ENCODE measurements at regions not wholly inside any gene's neighbourhood (a gene's known extent, or its start where the extent isn't known, plus 50 kb on each side); places are given as distances from the start of the nearest gene placed in this dataset.

DNA sequence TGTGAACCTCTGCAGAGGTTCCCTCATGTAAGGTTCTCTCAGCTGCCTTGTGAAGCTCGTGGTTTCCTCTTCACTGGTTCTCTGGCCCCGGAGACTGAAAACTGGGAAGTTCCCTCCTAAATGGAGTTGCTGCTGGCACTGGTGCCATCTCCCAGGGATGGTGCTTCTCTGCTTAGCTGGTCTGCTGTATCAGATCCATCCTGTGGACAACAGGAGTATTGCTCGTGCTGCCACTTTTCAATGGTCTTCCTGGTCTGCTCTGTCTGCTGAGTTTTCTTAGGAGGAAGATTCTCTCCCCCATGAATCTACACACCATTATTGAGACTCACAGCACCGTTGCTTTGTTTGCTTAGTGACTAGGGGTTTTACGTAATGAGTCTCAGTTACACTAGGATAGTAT is 247.8 kb downstream of the OTUD1 start:
- Histone ChIP-seq H3K36me3 (ENCODE audit: control insufficient read depth in 2 of 2, extremely low read depth in 1 of 2, insufficient read depth in 2 of 2, low read length in 2 of 2) (no peaks in the 10 kb centered on the region), H4K20me1 (replicated peaks; ENCODE audit: control insufficient read depth, extremely low read depth, insufficient read depth, low read length) (no peaks in the 10 kb centered on the region), H2AFZ (ENCODE audit: low read depth, low read length) (no peak overlapping the region), H3K9ac (replicated peaks; ENCODE audit: extremely low read depth, insufficient read depth, low read length) (no peak overlapping the region), H3K27ac (ENCODE audit: insufficient read depth, low read depth, low read length) (no peak overlapping the region), H3K4me2 (ENCODE audit: insufficient read depth, low read length) (no peak overlapping the region), H3K79me2 (ENCODE audit: control insufficient read depth, insufficient read depth, low read length) (no peaks in the 10 kb centered on the region), H3K9me3 (replicated peaks; ENCODE audit: control insufficient read depth, insufficient read depth, low read length) (peaks cover 3% of the 10 kb centered on the region), H3K4me3 (replicated peaks in 1 of 3; ENCODE audit: insufficient read depth in 1 of 3, low read depth in 1 of 3, low read length in 3 of 3) (no peak overlapping the region), H3K27me3 (ENCODE audit: control insufficient read depth in 2 of 2, insufficient read depth in 2 of 2, low read length in 2 of 2) (no peaks in the 10 kb centered on the region), H3K4me1 (ENCODE audit: control insufficient read depth, extremely low read depth, insufficient read depth, low read length) (no peaks in the 10 kb centered on the region), H3K9me1 (replicated peaks; ENCODE audit: control insufficient read depth, extremely low read depth, insufficient read depth, low read length) (no peaks in the 10 kb centered on the region)
- intact Hi-C loops (cut with micrococcal nuclease) = no loop called here
- no peak for FAIRE-seq
- ChIA-PET POLR2A (no interaction called here), CTCF (no interaction called here)
- TF ChIP-seq MYC (IDR thresholded peaks at IDR 0.05; ENCODE audit: low read depth, low read length) (no peak), POLR2AphosphoS5 (IDR thresholded peaks at IDR 0.05; ENCODE audit: insufficient read depth, low read depth, low read length) (no peak)
- TF ChIP-seq, protein P1, sequence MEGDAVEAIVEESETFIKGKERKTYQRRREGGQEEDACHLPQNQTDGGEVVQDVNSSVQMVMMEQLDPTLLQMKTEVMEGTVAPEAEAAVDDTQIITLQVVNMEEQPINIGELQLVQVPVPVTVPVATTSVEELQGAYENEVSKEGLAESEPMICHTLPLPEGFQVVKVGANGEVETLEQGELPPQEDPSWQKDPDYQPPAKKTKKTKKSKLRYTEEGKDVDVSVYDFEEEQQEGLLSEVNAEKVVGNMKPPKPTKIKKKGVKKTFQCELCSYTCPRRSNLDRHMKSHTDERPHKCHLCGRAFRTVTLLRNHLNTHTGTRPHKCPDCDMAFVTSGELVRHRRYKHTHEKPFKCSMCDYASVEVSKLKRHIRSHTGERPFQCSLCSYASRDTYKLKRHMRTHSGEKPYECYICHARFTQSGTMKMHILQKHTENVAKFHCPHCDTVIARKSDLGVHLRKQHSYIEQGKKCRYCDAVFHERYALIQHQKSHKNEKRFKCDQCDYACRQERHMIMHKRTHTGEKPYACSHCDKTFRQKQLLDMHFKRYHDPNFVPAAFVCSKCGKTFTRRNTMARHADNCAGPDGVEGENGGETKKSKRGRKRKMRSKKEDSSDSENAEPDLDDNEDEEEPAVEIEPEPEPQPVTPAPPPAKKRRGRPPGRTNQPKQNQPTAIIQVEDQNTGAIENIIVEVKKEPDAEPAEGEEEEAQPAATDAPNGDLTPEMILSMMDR (IDR thresholded peaks at IDR 0.05; ENCODE audit: extremely low read depth in 1 of 2, insufficient read depth in 1 of 2, low read depth in 1 of 2, low read length in 2 of 2) = no peak
- dilution Hi-C loops (cut with MboI; ENCODE audit: extremely low pct_ligation_motif_present, low sequenced_read_pairs) = no loop called here
- BruUV-seq (replicated peaks) = no TSS peak
- no peak for DNase-seq (ENCODE audit: low read depth, low spot score)

DNA sequence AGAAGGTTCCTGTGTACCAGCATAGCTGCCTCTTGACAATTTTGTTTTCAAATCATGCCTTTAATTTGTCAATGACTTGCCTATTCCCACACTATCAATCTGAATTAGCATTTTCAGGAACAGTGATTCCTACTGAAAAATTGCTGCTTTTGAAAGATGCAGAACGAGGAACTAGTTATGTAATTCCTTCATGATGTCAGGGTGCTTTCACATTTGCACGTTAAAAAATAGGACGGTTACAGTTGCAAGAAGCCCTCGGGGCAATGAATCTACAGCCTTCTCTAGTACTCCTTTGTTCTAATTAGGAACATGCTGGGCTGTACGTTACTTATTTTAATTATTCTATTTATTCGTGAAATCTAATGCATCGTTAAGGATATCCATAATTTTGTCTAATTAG is 253.9 kb downstream of the OTUD1 start:
- CTCF ChIA-PET = no interaction called here
- Histone ChIP-seq H3K4me1 (ENCODE audit: control insufficient read depth, extremely low read depth, insufficient read depth, low read length) (no peaks in the 10 kb centered on the region), H3K9ac (replicated peaks; ENCODE audit: extremely low read depth, insufficient read depth, low read length) (no peak overlapping the region), H3K9me1 (replicated peaks; ENCODE audit: control insufficient read depth, extremely low read depth, insufficient read depth, low read length) (no peaks in the 10 kb centered on the region), H3K27ac (ENCODE audit: insufficient read depth, low read depth, low read length) (no peak overlapping the region), H3K4me3 (replicated peaks in 1 of 3; ENCODE audit: insufficient read depth in 1 of 3, low read depth in 1 of 3, low read length in 3 of 3) (no peak overlapping the region), H2AFZ (ENCODE audit: low read depth, low read length) (no peak overlapping the region), H3K4me2 (ENCODE audit: insufficient read depth, low read length) (no peak overlapping the region), H3K36me3 (ENCODE audit: control insufficient read depth in 2 of 2, extremely low read depth in 1 of 2, insufficient read depth in 2 of 2, low read length in 2 of 2) (no peaks in the 10 kb centered on the region), H3K27me3 (ENCODE audit: control insufficient read depth in 2 of 2, insufficient read depth in 2 of 2, low read length in 2 of 2) (peaks cover 4 to 13% of the 10 kb centered on the region in 2 experiments), H3K79me2 (ENCODE audit: control insufficient read depth, insufficient read depth, low read length) (no peaks in the 10 kb centered on the region), H3K9me3 (replicated peaks; ENCODE audit: control insufficient read depth, insufficient read depth, low read length) (peaks cover 2% of the 10 kb centered on the region), H4K20me1 (replicated peaks; ENCODE audit: control insufficient read depth, extremely low read depth, insufficient read depth, low read length) (no peaks in the 10 kb centered on the region)
- TF ChIP-seq EZH2 (IDR thresholded peaks at IDR 0.05; ENCODE audit: borderline replicate concordance, low read depth, low read length, severe bottlenecking) = no peak
- no peak for TF ChIP-seq MYC (IDR thresholded peaks at IDR 0.05; ENCODE audit: low read depth, low read length)
- TF ChIP-seq, protein P1 (IDR thresholded peaks at IDR 0.05; ENCODE audit: extremely low read depth in 1 of 2, insufficient read depth in 1 of 2, low read depth in 1 of 2, low read length in 2 of 2) = no peak
- TF ChIP-seq, protein P2, sequence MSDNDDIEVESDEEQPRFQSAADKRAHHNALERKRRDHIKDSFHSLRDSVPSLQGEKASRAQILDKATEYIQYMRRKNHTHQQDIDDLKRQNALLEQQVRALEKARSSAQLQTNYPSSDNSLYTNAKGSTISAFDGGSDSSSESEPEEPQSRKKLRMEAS (IDR thresholded peaks at IDR 0.05; ENCODE audit: insufficient read depth, insufficient read length) = no peak
- TF ChIP-seq FOS (IDR thresholded peaks at IDR 0.05; ENCODE audit: borderline replicate concordance, insufficient read depth, low read length) = no peak
- no peak for TF ChIP-seq JUN (IDR thresholded peaks at IDR 0.05; ENCODE audit: borderline replicate concordance, insufficient read depth, insufficient read length, low read depth)
- dilution Hi-C loops (cut with MboI; ENCODE audit: extremely low pct_ligation_motif_present, low sequenced_read_pairs) (no loop called here), intact Hi-C loops (cut with micrococcal nuclease) (no loop called here)
- BruUV-seq (replicated peaks) = no TSS peak
- no peak for DNase-seq (ENCODE audit: low read depth, low spot score)
- POLR2A ChIA-PET = no interaction called here
- FAIRE-seq = no peak
